ENCODE measurements at regions not wholly inside any gene's neighbourhood (a gene's known extent, or its start where the extent isn't known, plus 50 kb on each side); places are given as distances from the start of the nearest gene placed in this dataset.

DNA sequence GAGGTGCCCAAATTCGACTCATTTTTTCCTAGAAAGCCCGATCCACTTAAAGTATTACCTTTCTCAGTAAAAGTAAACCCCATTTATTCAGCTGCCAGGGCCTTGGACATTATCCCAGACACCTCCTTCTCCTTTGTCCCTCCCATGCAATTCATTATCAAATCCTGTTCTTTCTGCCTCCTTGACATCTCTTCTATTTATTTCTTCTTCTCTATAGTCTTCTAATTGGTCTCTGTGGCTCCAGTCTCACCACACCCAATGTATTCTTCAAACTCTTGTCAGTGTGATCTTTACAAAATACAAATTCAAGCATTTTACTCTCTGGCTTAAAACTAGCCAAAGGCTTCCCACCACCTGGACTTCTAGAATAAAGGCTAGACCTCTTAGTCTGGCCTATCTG lies 120.3 kb downstream of the IL20RB start:
- H3K36me3 ChIP-seq (ENCODE audit: control insufficient read depth, insufficient read depth, low read length) = no peaks in the 10 kb centered on the region
- DNase-seq (ENCODE audit: extremely low read depth, insufficient read length) = no peak
- TF ChIP-seq, protein P1, sequence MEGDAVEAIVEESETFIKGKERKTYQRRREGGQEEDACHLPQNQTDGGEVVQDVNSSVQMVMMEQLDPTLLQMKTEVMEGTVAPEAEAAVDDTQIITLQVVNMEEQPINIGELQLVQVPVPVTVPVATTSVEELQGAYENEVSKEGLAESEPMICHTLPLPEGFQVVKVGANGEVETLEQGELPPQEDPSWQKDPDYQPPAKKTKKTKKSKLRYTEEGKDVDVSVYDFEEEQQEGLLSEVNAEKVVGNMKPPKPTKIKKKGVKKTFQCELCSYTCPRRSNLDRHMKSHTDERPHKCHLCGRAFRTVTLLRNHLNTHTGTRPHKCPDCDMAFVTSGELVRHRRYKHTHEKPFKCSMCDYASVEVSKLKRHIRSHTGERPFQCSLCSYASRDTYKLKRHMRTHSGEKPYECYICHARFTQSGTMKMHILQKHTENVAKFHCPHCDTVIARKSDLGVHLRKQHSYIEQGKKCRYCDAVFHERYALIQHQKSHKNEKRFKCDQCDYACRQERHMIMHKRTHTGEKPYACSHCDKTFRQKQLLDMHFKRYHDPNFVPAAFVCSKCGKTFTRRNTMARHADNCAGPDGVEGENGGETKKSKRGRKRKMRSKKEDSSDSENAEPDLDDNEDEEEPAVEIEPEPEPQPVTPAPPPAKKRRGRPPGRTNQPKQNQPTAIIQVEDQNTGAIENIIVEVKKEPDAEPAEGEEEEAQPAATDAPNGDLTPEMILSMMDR (IDR thresholded peaks at IDR 0.05; ENCODE audit: insufficient read depth, low read length, poor library complexity, severe bottlenecking) = no peak
- H3K4me3 ChIP-seq (replicated peaks; ENCODE audit: low read depth, low read length) = no peak overlapping the region
- no peaks in the 10 kb centered on the region for H3K27me3 ChIP-seq (replicated peaks; ENCODE audit: control insufficient read depth, insufficient read depth, low read length)

DNA sequence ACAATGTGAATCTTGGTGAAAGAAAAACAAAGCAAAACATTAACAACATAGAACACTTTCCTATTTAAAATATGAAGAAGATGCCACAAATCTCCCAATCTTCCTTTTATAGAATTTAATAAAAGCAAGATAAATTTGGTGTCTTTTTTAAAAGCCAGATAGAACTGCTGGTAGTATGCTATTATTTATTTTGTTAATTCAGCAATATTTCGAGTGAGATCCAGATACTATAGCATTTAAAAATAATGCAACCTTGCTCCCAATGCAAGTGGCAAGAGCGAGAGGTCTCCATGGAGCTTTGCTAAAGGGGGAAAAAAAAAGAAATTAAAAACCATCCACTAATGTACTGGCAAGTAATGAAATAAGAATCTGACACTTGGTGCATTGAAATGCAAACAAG lies 121.8 kb downstream of the IL20RB start:
- TF ChIP-seq, protein P1 (IDR thresholded peaks at IDR 0.05; ENCODE audit: insufficient read depth, low read length, poor library complexity, severe bottlenecking) = no peak
- no peaks in the 10 kb centered on the region for H3K27me3 ChIP-seq (replicated peaks; ENCODE audit: control insufficient read depth, insufficient read depth, low read length)

DNA sequence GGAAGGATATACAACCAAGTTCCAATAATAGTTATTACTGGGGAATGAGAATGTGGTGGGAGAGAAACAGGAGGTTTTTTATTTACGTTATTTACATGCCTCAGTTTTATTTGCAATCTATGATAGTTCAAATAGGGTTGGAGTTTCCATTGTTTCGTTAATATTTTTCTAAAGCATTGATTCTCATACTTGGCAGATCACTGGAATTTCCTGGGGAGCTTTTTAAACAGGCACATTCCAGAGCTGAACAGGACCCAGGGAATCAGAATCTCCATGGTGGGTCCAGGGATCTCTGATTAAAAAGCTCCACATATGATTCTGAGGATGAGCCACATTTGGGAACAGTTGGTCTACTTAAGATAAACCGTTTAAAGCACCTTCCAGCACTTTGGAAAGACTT lies 123.9 kb downstream of the IL20RB start:
- Histone ChIP-seq H3K27me3 (replicated peaks; ENCODE audit: control insufficient read depth, insufficient read depth, low read length) (no peaks in the 10 kb centered on the region), H3K4me3 (replicated peaks; ENCODE audit: low read depth, low read length) (no peak overlapping the region)
- no peak for DNase-seq (ENCODE audit: extremely low read depth, insufficient read length)

More for the DNA sequence above, 121.8 kb downstream of the IL20RB start:
- no peak for DNase-seq (ENCODE audit: extremely low read depth, insufficient read length)
- Histone ChIP-seq H3K36me3 (ENCODE audit: control insufficient read depth, insufficient read depth, low read length) (no peaks in the 10 kb centered on the region), H3K4me3 (replicated peaks; ENCODE audit: low read depth, low read length) (no peak overlapping the region)

DNA sequence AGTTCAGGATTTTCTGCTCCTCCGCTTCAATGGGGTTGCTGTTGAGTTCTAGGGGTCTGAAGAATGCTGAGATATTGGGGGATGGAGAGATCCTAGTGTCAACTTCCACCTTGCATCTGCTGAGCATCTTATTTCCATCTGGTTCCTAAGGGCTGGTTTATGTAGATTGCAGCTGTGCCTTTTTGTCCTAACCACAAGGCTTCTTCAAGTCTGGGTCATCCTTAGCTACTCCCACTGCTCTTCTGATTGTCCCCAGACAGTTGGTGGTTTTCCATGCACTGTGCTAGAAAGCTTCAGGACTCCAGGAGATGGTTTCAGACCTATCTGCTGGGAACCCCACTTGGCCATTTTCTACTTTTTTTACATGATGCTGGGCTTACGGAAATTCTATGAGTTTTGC lies 125.0 kb downstream of the IL20RB start:
- H3K36me3 ChIP-seq (ENCODE audit: control insufficient read depth, insufficient read depth, low read length) = no peaks in the 10 kb centered on the region
- H3K27me3 ChIP-seq (replicated peaks; ENCODE audit: control insufficient read depth, insufficient read depth, low read length) = no peaks in the 10 kb centered on the region
- DNase-seq (ENCODE audit: extremely low read depth, insufficient read length) = no peak

More for the DNA sequence above, 123.9 kb downstream of the IL20RB start:
- TF ChIP-seq, protein P1 (IDR thresholded peaks at IDR 0.05; ENCODE audit: insufficient read depth, low read length, poor library complexity, severe bottlenecking) = no peak
- H3K36me3 ChIP-seq (ENCODE audit: control insufficient read depth, insufficient read depth, low read length) = no peaks in the 10 kb centered on the region

DNA sequence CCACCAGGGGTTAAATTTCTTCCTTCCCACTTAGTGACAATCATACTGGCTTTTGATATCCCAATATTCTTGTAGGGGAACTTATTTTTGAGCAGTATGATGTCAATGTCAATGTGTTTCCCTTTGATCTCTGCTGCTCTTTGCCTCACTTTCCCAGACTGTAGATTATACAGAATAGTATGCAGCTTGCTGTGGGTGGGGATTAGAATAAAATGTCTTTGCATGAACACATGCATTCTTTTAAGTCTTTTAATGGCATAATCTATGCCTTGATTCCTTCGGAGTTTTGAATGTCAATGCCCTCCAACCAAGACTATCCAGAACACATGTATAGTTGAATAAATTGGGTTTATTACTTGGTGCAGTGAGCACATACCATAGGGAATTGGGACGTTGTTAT lies 125.5 kb downstream of the IL20RB start:
- DNase-seq (ENCODE audit: extremely low read depth, insufficient read length) = no peak
- no peaks in the 10 kb centered on the region for H3K27me3 ChIP-seq (replicated peaks; ENCODE audit: control insufficient read depth, insufficient read depth, low read length)

More for the DNA sequence above, 125.0 kb downstream of the IL20RB start:
- TF ChIP-seq, protein P1 (IDR thresholded peaks at IDR 0.05; ENCODE audit: insufficient read depth, low read length, poor library complexity, severe bottlenecking) = no peak
- no peak overlapping the region for H3K4me3 ChIP-seq (replicated peaks; ENCODE audit: low read depth, low read length)

More for the DNA sequence above, 125.5 kb downstream of the IL20RB start:
- H3K36me3 ChIP-seq (ENCODE audit: control insufficient read depth, insufficient read depth, low read length) = no peaks in the 10 kb centered on the region
- no peak overlapping the region for H3K4me3 ChIP-seq (replicated peaks; ENCODE audit: low read depth, low read length)
- TF ChIP-seq, protein P1 (IDR thresholded peaks at IDR 0.05; ENCODE audit: insufficient read depth, low read length, poor library complexity, severe bottlenecking) = no peak

All from GM06990 (cell line).